Endothelial cell of umbilical vein (primary cell): ENCODE measurements at regions not wholly inside any gene's neighbourhood (a gene's known extent, or its start where the extent isn't known, plus 50 kb on each side); places are given as distances from the start of the nearest gene placed in this dataset.

Experiments used
- BruUV-seq: library from RNA; stranded (reverse); fragments of 400-500 nt; replicated peaks from 2 replicates; lab custom pipeline; 2021; lab: Mats Ljungman, UMichigan
- CTCF ChIA-PET: fragments of 300-600, 350-600 bp; sonication (Branson Sonifier 250); formaldehyde crosslinking; loops from one replicate; lab custom pipeline; 2021; ENCODE audit warnings: antibody characterized with exemption, inconsistent platforms; lab: Charles Lee
- POLR2A ChIA-PET: fragments of 300-600, 350-600 bp; sonication (Branson Sonifier 250); formaldehyde crosslinking; loops from one replicate; lab custom pipeline; 2021; ENCODE audit warnings: antibody characterized with exemption, inconsistent platforms; lab: Charles Lee
- DNase-seq: peaks from one replicate; pipeline ENCODE4 v3.0.0-alpha.2; 2011; ENCODE audit warnings: low read depth, low spot score
- FAIRE-seq: peaks from 2 replicates; lab custom pipeline; 2011; peaks lifted over from hg19 to GRCh38; lab: Jason Lieb, UNC
- H2AFZ ChIP-seq: 2 replicates; pipeline ENCODE4 v1.6.0; 2012; ENCODE audit warnings: low read depth, low read length, control low read depth, inconsistent platforms
- H3K27ac ChIP-seq: 2 replicates; pipeline ENCODE4 v1.5.1; 2011; ENCODE audit warnings: low read depth, mild to moderate bottlenecking, control low read depth, low read length, moderate library complexity; ENCODE audit not compliant: insufficient read depth
- H3K27me3 ChIP-seq, 2 experiments: 2 replicates each; pipeline versions ENCODE4 v1.6.0 to v1.6.1; 2011; ENCODE audit warnings: low read length in 2 of 2, mixed read lengths in 1 of 2; ENCODE audit not compliant: control insufficient read depth in 2 of 2, insufficient read depth in 2 of 2
- H3K36me3 ChIP-seq, 2 experiments: 2 replicates in 1 of 2; 3 replicates in 1 of 2; pipeline ENCODE4 v1.5.1; 2011; ENCODE audit warnings: low read length in 2 of 2, mild to moderate bottlenecking in 1 of 2, moderate library complexity in 1 of 2; ENCODE audit not compliant: control insufficient read depth in 2 of 2, insufficient read depth in 2 of 2; ENCODE audit errors: extremely low read depth in 1 of 2
- H3K4me1 ChIP-seq: 3 replicates; pipeline ENCODE4 v1.5.1; 2011; ENCODE audit warnings: mild to moderate bottlenecking, low read length; ENCODE audit not compliant: control insufficient read depth, insufficient read depth; ENCODE audit errors: extremely low read depth
- H3K4me2 ChIP-seq: 2 replicates; pipeline ENCODE4 v1.6.1; 2011; ENCODE audit warnings: low read length, control low read depth, mixed read lengths; ENCODE audit not compliant: insufficient read depth
- H3K4me3 ChIP-seq, 3 experiments: fragments of 200-600 bp in 1 of 3; sonication (generic), shearing (Covaris generic) in 1 of 3; replicated peaks in 1 of 3; 2 replicates each; pipeline ENCODE4 v1.5.1; 2011 to 2016; ENCODE audit warnings: control low read depth in 3 of 3, low read length in 3 of 3, mild to moderate bottlenecking in 2 of 3, inconsistent platforms in 1 of 3, low read depth in 1 of 3, moderate library complexity in 1 of 3; ENCODE audit not compliant: insufficient read depth in 1 of 3
- H3K79me2 ChIP-seq: 2 replicates; pipeline ENCODE4 v1.6.0; 2012; ENCODE audit warnings: low read length, inconsistent platforms; ENCODE audit not compliant: control insufficient read depth, insufficient read depth
- H3K9ac ChIP-seq: replicated peaks from 2 replicates; pipeline ENCODE3; 2011; ENCODE audit warnings: low read length, control low read depth; ENCODE audit not compliant: insufficient read depth; ENCODE audit errors: extremely low read depth
- H3K9me1 ChIP-seq: replicated peaks from 3 replicates; pipeline ENCODE4 v1.6.0; 2011; ENCODE audit warnings: mild to moderate bottlenecking, low read length; ENCODE audit not compliant: control insufficient read depth, insufficient read depth; ENCODE audit errors: extremely low read depth
- H3K9me3 ChIP-seq: replicated peaks from 2 replicates; pipeline ENCODE4 v1.5.1; 2012; ENCODE audit warnings: low read length, inconsistent platforms; ENCODE audit not compliant: control insufficient read depth, insufficient read depth
- H4K20me1 ChIP-seq: replicated peaks from 2 replicates; pipeline ENCODE3; 2011; ENCODE audit warnings: mild to moderate bottlenecking, low read length; ENCODE audit not compliant: control insufficient read depth, insufficient read depth; ENCODE audit errors: extremely low read depth
- CTCF ChIP-seq, 2 donors: IDR thresholded peaks; 1 replicate in 1 of 2; 2 replicates in 1 of 2; pipeline ENCODE4 v1.5.1; 2011; ENCODE audit warnings: low read length in 2 of 2, mild to moderate bottlenecking in 2 of 2, moderate library complexity in 2 of 2, control low read depth in 1 of 2, inconsistent platforms in 1 of 2, low read depth in 1 of 2; ENCODE audit not compliant: insufficient read depth in 1 of 2; ENCODE audit errors: extremely low read depth in 1 of 2
- EZH2 ChIP-seq: IDR thresholded peaks from 2 replicates; pipeline ENCODE4 v1.6.1; 2012; ENCODE audit warnings: borderline replicate concordance, low read depth, mild to moderate bottlenecking, moderate library complexity, low read length, inconsistent platforms; ENCODE audit not compliant: severe bottlenecking
- FOS ChIP-seq: IDR thresholded peaks from 2 replicates; pipeline ENCODE4 v1.6.1; 2011; ENCODE audit warnings: mild to moderate bottlenecking, low read length, moderate library complexity, borderline replicate concordance; ENCODE audit not compliant: insufficient read depth
- GATA2 ChIP-seq: IDR thresholded peaks from 2 replicates; pipeline ENCODE4 v1.7.0; 2011; ENCODE audit warnings: low read depth, mild to moderate bottlenecking, moderate library complexity, mixed read lengths, low read length; ENCODE audit not compliant: insufficient read length, insufficient read depth
- JUN ChIP-seq: IDR thresholded peaks from 2 replicates; pipeline ENCODE4 v1.6.1; 2011; ENCODE audit warnings: borderline replicate concordance, low read depth; ENCODE audit not compliant: insufficient read length, insufficient read depth
- MAX ChIP-seq: IDR thresholded peaks from 2 replicates; pipeline ENCODE4 v1.6.1; 2011; ENCODE audit not compliant: insufficient read depth, insufficient read length
- MYC ChIP-seq: IDR thresholded peaks from one replicate; pipeline ENCODE4 v1.6.1; 2011; ENCODE audit warnings: mild to moderate bottlenecking, low read depth, low read length
- POLR2A ChIP-seq: IDR thresholded peaks from 2 replicates; pipeline ENCODE4 v1.6.1; 2012; ENCODE audit warnings: low read depth, mild to moderate bottlenecking, control low read depth, low read length
- POLR2AphosphoS5 ChIP-seq: IDR thresholded peaks from 2 replicates; pipeline ENCODE4 v1.6.1; 2012; ENCODE audit warnings: low read depth, mild to moderate bottlenecking, control low read depth, low read length, moderate library complexity; ENCODE audit not compliant: insufficient read depth
- dilution Hi-C: fragments of 300-500 bp; cut with MboI; formaldehyde crosslinking; loops from one replicate; pipeline ENCODE4 v1.15.0; 2019; ENCODE audit warnings: low sequenced_read_pairs; ENCODE audit not compliant: extremely low pct_ligation_motif_present
- intact Hi-C: fragments of 100-400 bp; cut with micrococcal nuclease; formaldehyde crosslinking; loops from one replicate; pipeline ENCODE4 v1.10.0; 2022

GRCh38 chr11:121873766-121874165 is 242.2 kb downstream of the BLID start:
- no TSS peak for BruUV-seq
- no peak for TF ChIP-seq GATA2
- no peak for TF ChIP-seq MAX
- no peak for TF ChIP-seq POLR2A
- TF ChIP-seq MYC, result no peak
- no peak overlapping the region for H3K4me2 ChIP-seq
- H3K4me3 ChIP-seq, result no peak overlapping the region
- no peaks in the 10 kb centered on the region for H3K79me2 ChIP-seq
- intact Hi-C loops (no loop called here), dilution Hi-C loops (no loop called here)
- H3K9ac ChIP-seq, result no peak overlapping the region
- no peaks in the 10 kb centered on the region for H3K9me1 ChIP-seq
- no peaks in the 10 kb centered on the region for H4K20me1 ChIP-seq
- no peak overlapping the region for H3K27ac ChIP-seq
- FAIRE-seq, result no peak
- H3K27me3 ChIP-seq, result peaks cover 0 to 3% of the 10 kb centered on the region in 2 experiments
- CTCF ChIA-PET, result no interaction called here
- H3K9me3 ChIP-seq, result no peaks in the 10 kb centered on the region
- no peaks in the 10 kb centered on the region for H3K36me3 ChIP-seq
- no peak for DNase-seq
- H3K4me1 ChIP-seq, result no peaks in the 10 kb centered on the region
- POLR2A ChIA-PET, result no interaction called here
- no peak overlapping the region for H2AFZ ChIP-seq

DNA sequence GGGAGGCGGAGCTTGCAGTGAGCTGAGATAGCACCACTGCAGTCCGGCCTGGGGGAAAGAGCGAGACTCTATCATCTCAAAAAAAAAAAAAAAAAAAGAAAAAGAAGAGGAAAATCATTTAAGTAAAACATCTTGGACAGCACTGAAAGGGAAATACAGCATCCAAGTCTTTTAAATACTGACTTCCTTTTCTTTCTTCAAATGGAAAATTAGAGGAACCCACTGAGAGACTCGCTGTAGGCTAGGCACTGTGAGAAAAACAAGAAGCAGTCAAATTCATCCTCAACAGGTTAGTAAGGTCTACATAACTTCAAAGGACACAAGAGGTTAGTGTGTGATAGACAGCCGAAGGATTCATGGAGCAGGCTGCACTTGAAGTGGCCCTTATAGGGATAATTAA is 243.7 kb downstream of the BLID start:
- TF ChIP-seq POLR2AphosphoS5, result no peak
- no peak for TF ChIP-seq FOS
- TF ChIP-seq MAX, result no peak
- TF ChIP-seq EZH2, result no peak
- TF ChIP-seq POLR2A, result no peak
- no peak for TF ChIP-seq GATA2
- no peak for TF ChIP-seq CTCF (IDR thresholded peaks at IDR 0.05; ENCODE audit: extremely low read depth in 1 of 2, insufficient read depth in 1 of 2, low read depth in 1 of 2, low read length in 2 of 2)
- no peak for TF ChIP-seq MYC
- no peak for TF ChIP-seq JUN
- ChIA-PET POLR2A (no interaction called here), CTCF (no interaction called here)
- H3K36me3 ChIP-seq, result no peaks in the 10 kb centered on the region
- H3K27me3 ChIP-seq, result peaks cover 0 to 3% of the 10 kb centered on the region in 2 experiments
- H3K79me2 ChIP-seq, result no peaks in the 10 kb centered on the region
- no peak overlapping the region for H3K9ac ChIP-seq
- no TSS peak for BruUV-seq
- no peaks in the 10 kb centered on the region for H4K20me1 ChIP-seq
- no peak for FAIRE-seq
- H3K4me1 ChIP-seq, result no peaks in the 10 kb centered on the region
- intact Hi-C loops (no loop called here), dilution Hi-C loops (no loop called here)
- no peak overlapping the region for H3K4me3 ChIP-seq
- H3K9me3 ChIP-seq, result no peaks in the 10 kb centered on the region
- no peak overlapping the region for H2AFZ ChIP-seq
- no peak overlapping the region for H3K4me2 ChIP-seq
- no peak for DNase-seq
- no peak overlapping the region for H3K27ac ChIP-seq
- H3K9me1 ChIP-seq, result no peaks in the 10 kb centered on the region
